SK-N-MC (cell line): ENCODE measurements at regions not wholly inside any gene's neighbourhood (a gene's known extent, or its start where the extent isn't known, plus 50 kb on each side); places are given as distances from the start of the nearest gene placed in this dataset.
"Not testable (repeated sequence)": the region's sequence is repeated elsewhere in the genome, so short reads cannot be mapped to it uniquely, and the experiment has no call there.

Source experiments
- DNase-seq: peaks from one replicate; pipeline ENCODE4 v3.0.0-alpha.2; 2011; ENCODE audit warnings: low read depth, low spot score
- H3K27ac ChIP-seq: fragments of 200-600 bp; sonication (generic); 2 replicates; pipeline ENCODE4 v1.5.1; 2016; ENCODE audit warnings: mixed run types
- H3K36me3 ChIP-seq: fragments of 200-600 bp; sonication (generic); 2 replicates; pipeline ENCODE4 v1.6.1; 2017; ENCODE audit warnings: antibody characterized with exemption, low read length, mixed read lengths; ENCODE audit not compliant: insufficient read depth
- H3K4me3 ChIP-seq: fragments of 200-600 bp; sonication (generic); 2 replicates; pipeline ENCODE4 v1.5.1; 2016
- H3K9ac ChIP-seq: fragments of 200-600 bp; sonication (generic); 2 replicates; pipeline ENCODE4 v1.8.0; 2017; ENCODE audit warnings: mixed run types, mixed read lengths; ENCODE audit not compliant: insufficient read length
- H3K9me3 ChIP-seq: fragments of 200-600 bp; sonication (generic); 2 replicates; pipeline ENCODE4 v1.6.1; 2017; ENCODE audit warnings: low read depth, mild to moderate bottlenecking, antibody characterized with exemption, low read length, moderate library complexity, mixed read lengths
- EZH2 ChIP-seq: fragments of 200-600 bp; sonication (generic); IDR thresholded peaks from one replicate; pipeline ENCODE4 v1.6.1; 2017; ENCODE audit warnings: antibody characterized with exemption
- FOXP2 ChIP-seq: optimal IDR thresholded peaks from 2 replicates; pipeline ENCODE3; 2011; ENCODE audit warnings: mild to moderate bottlenecking, moderate library complexity; ENCODE audit not compliant: insufficient read depth; ENCODE audit errors: extremely low read length, control extremely low read depth
- POLR2AphosphoS5 ChIP-seq: IDR thresholded peaks from 2 replicates; pipeline ENCODE4 v1.6.1; 2012; ENCODE audit warnings: mild to moderate bottlenecking, low read depth, low read length, borderline replicate concordance

DNA sequence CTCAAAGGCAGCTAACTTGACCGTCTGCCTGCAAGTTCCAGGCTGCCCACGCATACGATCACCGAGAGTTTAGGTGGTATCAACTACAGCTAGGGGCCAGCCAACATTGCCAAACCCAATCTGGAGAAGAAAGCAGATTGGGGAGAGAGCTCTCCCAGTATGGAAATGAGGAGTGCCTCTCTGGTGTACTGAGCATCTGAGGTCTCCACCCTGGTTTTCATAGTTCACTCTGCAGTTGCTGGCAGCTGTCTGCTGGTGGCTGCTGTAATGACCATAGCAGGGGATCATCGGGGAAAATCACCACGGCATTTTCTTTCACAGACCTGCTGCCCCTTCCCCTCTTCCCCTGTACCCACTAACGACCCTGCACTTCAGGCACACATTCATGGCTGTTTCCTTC lies 201.7 kb downstream of the NUFIP1 start:
- no peaks in the 10 kb centered on the region for H3K9me3 ChIP-seq
- DNase-seq = no peak
- H3K9ac ChIP-seq = no peak overlapping the region
- no peaks in the 10 kb centered on the region for H3K36me3 ChIP-seq
- no peak overlapping the region for H3K27ac ChIP-seq
- TF ChIP-seq EZH2 (no peak), FOXP2 (no peak), POLR2AphosphoS5 (no peak)
- no peak overlapping the region for H3K4me3 ChIP-seq

- Histone ChIP-seq H3K27ac (no peak overlapping the region), H3K4me3 (no peak overlapping the region), H3K36me3 (no peaks in the 10 kb centered on the region), H3K9ac (no peak overlapping the region), H3K9me3 (no peaks in the 10 kb centered on the region)
- no peak for TF ChIP-seq FOXP2
- no peak for TF ChIP-seq EZH2
- TF ChIP-seq POLR2AphosphoS5 = no peak
- no peak for DNase-seq
These were observed 202.5 kb downstream of the NUFIP1 start for GRCh38 chr13:44786756-44787155.

GRCh38 chr13:44785401-44785800 lies 203.9 kb downstream of the NUFIP1 start:
- TF ChIP-seq POLR2AphosphoS5 (no peak), FOXP2 (no peak), EZH2 (no peak)
- DNase-seq = no peak
- Histone ChIP-seq H3K4me3 (no peak overlapping the region), H3K9ac (no peak overlapping the region), H3K9me3 (no peaks in the 10 kb centered on the region), H3K36me3 (no peaks in the 10 kb centered on the region), H3K27ac (no peak overlapping the region)

GRCh38 chr13:44784708-44785080 lies 204.6 kb downstream of the NUFIP1 start:
- Histone ChIP-seq H3K27ac (no peak overlapping the region), H3K36me3 (no peaks in the 10 kb centered on the region), H3K9me3 (no peaks in the 10 kb centered on the region), H3K9ac (no peak overlapping the region), H3K4me3 (no peak overlapping the region)
- TF ChIP-seq POLR2AphosphoS5 (no peak), FOXP2 (no peak), EZH2 (no peak)
- DNase-seq = no peak

DNA sequence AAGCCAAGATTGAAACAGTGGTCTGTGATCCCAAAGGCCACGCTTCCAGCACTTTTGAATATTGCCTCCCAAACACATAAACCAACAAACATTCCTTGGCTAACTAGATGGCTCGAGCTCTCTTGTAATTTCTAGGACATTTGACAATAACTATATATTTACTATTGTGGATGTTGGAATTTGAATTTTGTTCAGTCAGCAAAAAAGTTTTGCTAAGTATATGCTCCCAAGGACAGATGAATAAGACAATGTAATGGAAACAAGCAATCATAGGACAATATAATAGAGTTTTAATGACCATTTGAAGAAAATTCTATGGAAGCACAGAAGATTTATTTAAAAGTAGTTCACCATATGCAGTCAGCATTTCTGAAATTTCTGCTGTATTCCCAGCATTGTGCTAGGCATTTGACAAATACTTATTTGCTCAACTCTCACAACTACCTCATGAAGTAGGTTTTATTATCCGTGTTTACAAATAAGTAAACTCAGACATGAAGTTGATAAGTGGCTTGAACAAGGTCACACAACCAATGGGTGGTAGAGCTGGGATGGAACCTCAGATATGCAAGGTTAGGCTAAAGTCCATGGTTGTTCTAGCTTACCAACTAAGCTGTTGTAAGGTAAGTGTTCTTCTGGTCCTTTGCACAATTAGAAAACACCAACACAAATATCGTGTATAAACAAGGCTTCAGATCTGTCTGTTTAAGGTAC lies 205.1 kb downstream of the NUFIP1 start:
- H3K27ac ChIP-seq = no peak overlapping the region
- H3K9ac ChIP-seq = no peak overlapping the region
- no peak for DNase-seq
- no peak for TF ChIP-seq FOXP2
- TF ChIP-seq POLR2AphosphoS5 = no peak
- no peak for TF ChIP-seq EZH2
- H3K4me3 ChIP-seq = no peak overlapping the region
- H3K9me3 ChIP-seq = no peaks in the 10 kb centered on the region
- H3K36me3 ChIP-seq = no peaks in the 10 kb centered on the region

GRCh38 chr13:44780591-44781280 lies 204.6 kb upstream of the TSC22D1 start:
- Histone ChIP-seq H3K4me3 (no peak overlapping the region), H3K27ac (no peak overlapping the region), H3K36me3 (no peaks in the 10 kb centered on the region), H3K9me3 (no peaks in the 10 kb centered on the region), H3K9ac (no peak overlapping the region)
- no peak for DNase-seq
- TF ChIP-seq EZH2 = no peak
- no peak for TF ChIP-seq FOXP2
- TF ChIP-seq POLR2AphosphoS5 = no peak

DNA sequence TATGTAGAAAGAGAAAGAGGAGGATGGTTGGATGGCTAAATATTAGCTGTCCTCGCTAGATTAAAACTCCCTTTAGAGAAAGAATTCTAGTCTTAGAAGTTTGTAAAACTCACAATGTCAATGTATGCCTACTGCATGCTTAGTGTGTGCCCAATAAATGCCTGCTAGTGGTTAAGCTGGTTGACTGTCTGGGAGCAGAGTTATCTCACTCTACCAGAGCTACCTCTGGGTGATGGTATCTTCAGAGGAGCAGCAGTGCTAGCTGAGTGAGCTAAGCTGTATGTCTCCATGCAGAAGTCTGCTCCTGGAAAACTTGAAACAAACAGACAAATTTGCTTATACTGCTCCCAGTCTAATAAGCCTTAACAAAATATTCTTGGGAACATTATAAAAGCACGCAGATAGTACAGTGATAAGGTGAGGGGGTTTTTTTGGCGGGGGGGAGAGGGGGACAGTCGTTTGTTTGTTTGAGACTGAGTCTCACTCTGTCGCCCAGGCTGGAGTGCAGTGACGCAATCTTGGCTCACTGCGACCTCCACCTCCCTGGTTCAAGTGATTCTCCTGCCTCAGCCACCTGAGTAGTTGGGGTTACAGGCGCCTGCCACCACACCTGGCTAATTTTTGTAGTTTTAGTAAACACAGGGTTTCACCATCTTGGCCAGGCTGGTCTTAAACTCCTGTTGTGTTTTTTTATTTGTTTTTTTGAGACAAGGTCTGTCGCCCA lies 202.8 kb upstream of the TSC22D1 start:
- Histone ChIP-seq H3K36me3 (no peaks in the 10 kb centered on the region), H3K27ac (no peak overlapping the region), H3K9me3 (no peaks in the 10 kb centered on the region), H3K9ac (no peak overlapping the region), H3K4me3 (no peak overlapping the region)
- DNase-seq = no peak
- TF ChIP-seq POLR2AphosphoS5 (no peak), EZH2 (no peak), FOXP2 (no peak)

- not testable (repeated sequence) for H3K9me3 ChIP-seq, H3K36me3 ChIP-seq, H3K4me3 ChIP-seq, H3K27ac ChIP-seq, DNase-seq, H3K9ac ChIP-seq
These were observed 199.2 kb upstream of the TSC22D1 start for GRCh38 chr13:44775290-44775689.

GRCh38 chr13:44770951-44771350 lies 194.8 kb upstream of the TSC22D1 start:
- no peaks in the 10 kb centered on the region for H3K36me3 ChIP-seq
- no peak for TF ChIP-seq POLR2AphosphoS5
- no peak for TF ChIP-seq EZH2
- TF ChIP-seq FOXP2 = no peak

More at GRCh38 chr13:44770951-44771350, 194.8 kb upstream of the TSC22D1 start:
- no peak overlapping the region for H3K9ac ChIP-seq
- no peaks in the 10 kb centered on the region for H3K9me3 ChIP-seq
- H3K27ac ChIP-seq = no peak overlapping the region
- no peak overlapping the region for H3K4me3 ChIP-seq
- no peak for DNase-seq
